Spleen (tissue), 11 donors: ENCODE measurements at regions not wholly inside any gene's neighbourhood (a gene's known extent, or its start where the extent isn't known, plus 50 kb on each side); places are given as distances from the start of the nearest gene placed in this dataset.
A peak's percentile ranks its signal among the peaks of the same experiment; 100 is the strongest.

Source experiments
- DNase-seq: peaks from one replicate; pipeline ENCODE4 v3.0.0-alpha.2; 2020
- H3K27ac ChIP-seq, 8 donors: fragments of 200-600 bp; sonication (generic) in 7 of 8; 1 replicate in 4 of 8; 2 replicates in 4 of 8; pipeline versions ENCODE4 v1.5.0 to v1.8.0; 2016 to 2021; ENCODE audit warnings: inconsistent platforms in 4 of 8, mild to moderate bottlenecking in 4 of 8, moderate library complexity in 1 of 8
- H3K27me3 ChIP-seq, 7 donors: fragments of 200-600 bp; sonication (generic) in 6 of 7; replicated peaks in 1 of 7; 1 replicate in 4 of 7; 2 replicates in 3 of 7; pipeline versions ENCODE4 v1.5.0 to v1.8.0; 2016 to 2021; ENCODE audit warnings: inconsistent platforms in 3 of 7, mild to moderate bottlenecking in 1 of 7
- H3K36me3 ChIP-seq, 6 donors: fragments of 200-600 bp; sonication (generic) in 5 of 6; 1 replicate in 4 of 6; 2 replicates in 2 of 6; pipeline versions ENCODE4 v1.5.0 to v1.8.0; 2016 to 2021; ENCODE audit warnings: inconsistent platforms in 2 of 6
- H3K4me1 ChIP-seq, 6 donors: fragments of 200-600 bp; sonication (generic) in 5 of 6; 1 replicate in 3 of 6; 2 replicates in 3 of 6; pipeline versions ENCODE4 v1.5.0 to v1.8.0; 2016 to 2021; ENCODE audit warnings: inconsistent platforms in 3 of 6
- H3K4me3 ChIP-seq, 8 donors: fragments of 200-600 bp; sonication (generic) in 7 of 8; 1 replicate in 4 of 8; 2 replicates in 4 of 8; pipeline versions ENCODE4 v1.5.0 to v1.8.0; 2016 to 2021; ENCODE audit warnings: inconsistent platforms in 4 of 8, mild to moderate bottlenecking in 4 of 8, moderate library complexity in 2 of 8
- H3K9me3 ChIP-seq, 8 donors: fragments of 200-600 bp; sonication (generic) in 7 of 8; 1 replicate in 4 of 8; 2 replicates in 4 of 8; pipeline versions ENCODE4 v1.5.0 to v1.8.0; 2016 to 2021; ENCODE audit warnings: inconsistent platforms in 4 of 8
- CTCF ChIP-seq, 11 experiments: fragments of 200-600 bp in 7 of 11; fragments of 450-650 bp in 4 of 11; sonication (generic) in 4 of 11; IDR thresholded peaks in 8 of 11; conservative IDR thresholded peaks in 3 of 11; 1 replicate in 7 of 11; 2 replicates in 4 of 11; pipeline versions ENCODE4 v1.4.0 to v1.8.0; 2016 to 2021; ENCODE audit warnings: antibody characterized with exemption in 11 of 11, inconsistent platforms in 4 of 11, mild to moderate bottlenecking in 1 of 11
- POLR2A ChIP-seq, 3 donors: fragments of 450-650 bp; IDR thresholded peaks; one replicate each; pipeline ENCODE4 v1.5.1; 2017; ENCODE audit warnings: antibody characterized with exemption in 3 of 3, mild to moderate bottlenecking in 1 of 3
- POLR2AphosphoS5 ChIP-seq, 3 donors: sonication (generic); formaldehyde crosslinking; IDR thresholded peaks; one replicate each; pipeline ENCODE4 v1.5.1; 2017; ENCODE audit warnings: antibody characterized with exemption in 3 of 3
- WGBS, 5 donors: extraction: QIAGEN DNeasy Blood & Tissue Kit in 3 of 5; methylation state at CpG; one replicate each; pipeline versions ENCODE4 v1.1.5 to v1.1.7; 2013 to 2018; 5-methylcytosine and 5-hydroxymethylcytosine counted together
- intact Hi-C: fragments of 100-400 bp; cut with DNase I; formaldehyde crosslinking; loops from one replicate; pipeline ENCODE4 v1.15.0; 2023; ENCODE audit warnings: low total_unique reads
- donor health status: healthy with polysubstance abuse.
- donor health status: DM: no; HTN: no; CAD: no; lungs with moderate emphysema.
- donor health status: DM: no; HTN: no; CAD: no.
- donor health status: Bipolar disorder and iron deficiency.
- donor health status: healthy.
- donor health status: DM: no; HTN: no; CAD: no.
- donor health status: DM: yes; HTN: yes; CAD: no.

- intact Hi-C loops, result no loop called here
- TF ChIP-seq POLR2AphosphoS5 (IDR thresholded peaks at IDR 0.05), result peak; percentile 94 to 98 (median 97)
- peak in 1 of 11 experiments; percentile 10 for TF ChIP-seq CTCF (IDR thresholded peaks at IDR 0.05 in 8 of 11, conservative IDR thresholded peaks at IDR 0.05 in 3 of 11)
- peak in 2 of 3 donors; percentile 41 to 82 for TF ChIP-seq POLR2A (IDR thresholded peaks at IDR 0.05)
- Histone ChIP-seq H3K4me3 (peak overlapping the region; percentile 35 to 72 (median 44)), H3K27ac (peak overlapping the region; percentile 92 to 99 (median 96)), H3K4me1 (peaks cover 9 to 74% (median 40%) of the 10 kb centered on the region in 6 donors), H3K27me3 (no peaks in the 10 kb centered on the region), H3K9me3 (no peaks in the 10 kb centered on the region), H3K36me3 (peaks cover 0 to 12% (median 0%) of the 10 kb centered on the region in 6 donors)
- DNase-seq, result peak; percentile 97
- WGBS, 5 donors, result 1 to 6% (median 3%) methylated on average over 36 to 43 of the region's 43 CpGs
Measured at GRCh38 chr6:27133281-27134227, 113.9 kb upstream of the PRSS16 start.

- H3K27ac ChIP-seq, result peak overlapping the region in 2 of 8 donors; percentile 92 to 96
- 84 to 92% (median 89%) methylated on average over 3 of the region's 3 CpGs for WGBS, 5 donors
- intact Hi-C loops, result no loop called here
Measured at GRCh38 chr6:27135087-27135657, 112.3 kb upstream of the PRSS16 start.

GRCh38 chr6:27136077-27136644 is 111.3 kb upstream of the PRSS16 start:
- WGBS, 5 donors, result 95 to 98% (median 96%) methylated on average over 6 of the region's 6 CpGs
- no peak for DNase-seq
- Histone ChIP-seq H3K4me1 (peaks cover 12 to 85% (median 50%) of the 10 kb centered on the region in 6 donors), H3K36me3 (peaks cover 0 to 12% (median 0%) of the 10 kb centered on the region in 6 donors), H3K27me3 (no peaks in the 10 kb centered on the region), H3K4me3 (no peak overlapping the region), H3K27ac (peak overlapping the region in 2 of 8 donors; percentile 20 to 96), H3K9me3 (no peaks in the 10 kb centered on the region)
- intact Hi-C loops, result no loop called here
- TF ChIP-seq POLR2AphosphoS5 (IDR thresholded peaks at IDR 0.05) (no peak), CTCF (IDR thresholded peaks at IDR 0.05 in 8 of 11, conservative IDR thresholded peaks at IDR 0.05 in 3 of 11) (no peak), POLR2A (IDR thresholded peaks at IDR 0.05) (no peak)

More at GRCh38 chr6:27135087-27135657, 112.3 kb upstream of the PRSS16 start:
- DNase-seq, result no peak
- TF ChIP-seq CTCF (IDR thresholded peaks at IDR 0.05 in 8 of 11, conservative IDR thresholded peaks at IDR 0.05 in 3 of 11) (no peak), POLR2A (IDR thresholded peaks at IDR 0.05) (no peak), POLR2AphosphoS5 (IDR thresholded peaks at IDR 0.05) (no peak)
- Histone ChIP-seq H3K4me3 (no peak overlapping the region), H3K9me3 (no peaks in the 10 kb centered on the region), H3K4me1 (peaks cover 12 to 86% (median 51%) of the 10 kb centered on the region in 6 donors), H3K27me3 (no peaks in the 10 kb centered on the region), H3K36me3 (peaks cover 0 to 12% (median 0%) of the 10 kb centered on the region in 6 donors)
